ENCODE measurements at regions not wholly inside any gene's neighbourhood (a gene's known extent, or its start where the extent isn't known, plus 50 kb on each side); places are given as distances from the start of the nearest gene placed in this dataset.
A peak's percentile ranks its signal among the peaks of the same experiment; 100 is the strongest.
"Not testable (repeated sequence)": the region's sequence is repeated elsewhere in the genome, so short reads cannot be mapped to it uniquely, and the experiment has no call there.

GRCh38 chr14:100422556-100423316, 99.6 kb downstream of the SLC25A47 start:
- DNase-seq, result no peak

GRCh38 chr14:100423317-100424010, 100.3 kb downstream of the SLC25A47 start:
- DNase-seq, result no peak

GRCh38 chr14:100424504-100425428, 101.6 kb downstream of the SLC25A47 start:
- no peak for DNase-seq

GRCh38 chr14:100425429-100425827, 102.3 kb downstream of the SLC25A47 start:
- no peak for DNase-seq

- peak; percentile 53 for DNase-seq
Measured at GRCh38 chr14:100426314-100426713, 103.2 kb downstream of the SLC25A47 start.

GRCh38 chr14:100427166-100427565, 104.0 kb downstream of the SLC25A47 start:
- no peak for DNase-seq

GRCh38 chr14:100428727-100429126, 105.6 kb downstream of the SLC25A47 start:
- DNase-seq, result no peak

GRCh38 chr14:100429537-100429936, 106.4 kb downstream of the SLC25A47 start:
- no peak for DNase-seq

- DNase-seq, result no peak
Measured at GRCh38 chr14:100430571-100430970, 107.4 kb downstream of the SLC25A47 start.

- not testable (repeated sequence) for DNase-seq
Measured at GRCh38 chr14:100431461-100431860, 108.3 kb downstream of the SLC25A47 start.

GRCh38 chr14:100432652-100433427, 109.7 kb downstream of the SLC25A47 start:
- no peak for DNase-seq

GRCh38 chr14:100433428-100433814, 110.3 kb downstream of the SLC25A47 start:
- DNase-seq, result no peak

GRCh38 chr14:100434033-100434601, 111.0 kb downstream of the SLC25A47 start:
- no peak for DNase-seq

GRCh38 chr14:100434911-100435438, 111.8 kb downstream of the SLC25A47 start:
- no peak for DNase-seq

GRCh38 chr14:100435459-100435858, 112.3 kb downstream of the SLC25A47 start:
- DNase-seq, result no peak

GRCh38 chr14:100436745-100437406, 113.7 kb downstream of the SLC25A47 start:
- DNase-seq, result peak; percentile 52

- DNase-seq, result no peak
Measured at GRCh38 chr14:100438271-100438670, 115.1 kb downstream of the SLC25A47 start.

GRCh38 chr14:100438678-100439592, 115.8 kb downstream of the SLC25A47 start:
- peak; percentile 29 for DNase-seq

- DNase-seq, result no peak
Measured at GRCh38 chr14:100439781-100440180, 116.6 kb downstream of the SLC25A47 start.

- peak; percentile 82 for DNase-seq
Measured at GRCh38 chr14:100440207-100440631, 117.1 kb downstream of the SLC25A47 start.
